GM23338 (cell line): ENCODE measurements at regions not wholly inside any gene's neighbourhood (a gene's known extent, or its start where the extent isn't known, plus 50 kb on each side); places are given as distances from the start of the nearest gene placed in this dataset.

Experiments
- ATAC-seq: fragments of 200-7000 bp; cut with Tn5 transposase; 3 replicates; pipeline ENCODE4 v1.9.1; 2020
- DNase-seq: peaks from one replicate; pipeline ENCODE4 v3.0.0-alpha.2; 2015; ENCODE audit warnings: low spot score
- H2AFZ ChIP-seq: fragments of 200-600 bp; sonication (generic); 2 replicates; pipeline ENCODE4 v1.8.0; 2016; ENCODE audit warnings: antibody characterized with exemption, mild to moderate bottlenecking, moderate library complexity
- H3F3A ChIP-seq: fragments of 200-600 bp; sonication (generic); replicated peaks from 2 replicates; pipeline ENCODE4 v1.8.0; 2017; ENCODE audit warnings: antibody characterized with exemption, mixed run types, low read depth
- H3K27ac ChIP-seq: fragments of 200-600 bp; sonication (generic); 2 replicates; pipeline ENCODE4 v1.6.1; 2016; ENCODE audit warnings: low read depth
- H3K27me3 ChIP-seq: fragments of 200-600 bp; sonication (generic); 2 replicates; pipeline ENCODE4 v1.8.0; 2016; ENCODE audit warnings: mild to moderate bottlenecking, mixed run types, moderate library complexity; ENCODE audit not compliant: insufficient read depth
- H3K36me3 ChIP-seq: fragments of 200-600 bp; sonication (generic); 2 replicates; pipeline ENCODE4 v1.8.0; 2016; ENCODE audit warnings: mild to moderate bottlenecking; ENCODE audit not compliant: insufficient read depth
- H3K4me1 ChIP-seq: fragments of 200-600 bp; sonication (generic); 2 replicates; pipeline ENCODE4 v1.8.0; 2016; ENCODE audit warnings: mild to moderate bottlenecking, moderate library complexity; ENCODE audit not compliant: insufficient read depth
- H3K4me2 ChIP-seq: fragments of 200-600 bp; sonication (generic); 2 replicates; pipeline ENCODE4 v1.7.1; 2017; ENCODE audit warnings: mixed run types
- H3K4me3 ChIP-seq: fragments of 200-600 bp; sonication (generic); 2 replicates; pipeline ENCODE4 v1.6.1; 2016; ENCODE audit warnings: mixed run types
- H3K79me2 ChIP-seq: fragments of 200-600 bp; sonication (generic); replicated peaks from 2 replicates; pipeline ENCODE4 v1.8.0; 2017; ENCODE audit warnings: mild to moderate bottlenecking; ENCODE audit not compliant: insufficient read depth
- H3K9me2 ChIP-seq: fragments of 200-600 bp; sonication (generic); 2 replicates; pipeline ENCODE4 v1.8.0; 2017; ENCODE audit not compliant: insufficient read depth
- H4K20me1 ChIP-seq: fragments of 200-600 bp; sonication (generic); replicated peaks from 2 replicates; pipeline ENCODE4 v1.8.0; 2017; ENCODE audit warnings: mild to moderate bottlenecking; ENCODE audit not compliant: insufficient read depth
- H3K27ac Mint-ChIP-seq: 2 replicates; pipeline ENCODE4 v1.8.0; 2020; ENCODE audit warnings: inconsistent platforms, mild to moderate bottlenecking, moderate library complexity, mixed read lengths
- H3K27me3 Mint-ChIP-seq: 3 replicates; pipeline ENCODE4 v1.8.0; 2022; ENCODE audit warnings: low read depth, mild to moderate bottlenecking, moderate library complexity, mixed read lengths, inconsistent platforms; ENCODE audit not compliant: insufficient read depth, poor library complexity
- H3K36me3 Mint-ChIP-seq: 3 replicates; pipeline ENCODE4 v1.8.0; 2021; ENCODE audit warnings: low read depth, mild to moderate bottlenecking, inconsistent platforms, moderate library complexity, mixed read lengths
- H3K4me1 Mint-ChIP-seq: 3 replicates; pipeline ENCODE4 v1.8.0; 2020; ENCODE audit warnings: mild to moderate bottlenecking, inconsistent platforms, mixed read lengths
- H3K4me3 Mint-ChIP-seq: 3 replicates; pipeline ENCODE4 v1.8.0; 2021; ENCODE audit warnings: moderate library complexity, mild to moderate bottlenecking, inconsistent platforms, mixed read lengths
- H3K9me3 Mint-ChIP-seq: 3 replicates; pipeline ENCODE4 v1.8.0; 2020; ENCODE audit warnings: moderate library complexity, mild to moderate bottlenecking, inconsistent platforms, mixed read lengths
- CREB1 ChIP-seq: fragments of 250-450 bp; sonication (Bioruptor Pico); IDR thresholded peaks from 2 replicates; pipeline ENCODE4 v1.5.0; 2020; ENCODE audit warnings: low read depth, mild to moderate bottlenecking, moderate library complexity
- EZH2phosphoT487 ChIP-seq: fragments of 200-600 bp; sonication (generic); IDR thresholded peaks from one replicate; pipeline ENCODE4 v1.8.1; 2018; ENCODE audit warnings: antibody characterized with exemption; ENCODE audit not compliant: unreplicated experiment
- ZNF331 ChIP-seq: fragments of 250-450 bp; sonication (Bioruptor Pico); IDR thresholded peaks from 2 replicates; pipeline ENCODE4 v1.5.0; 2020; ENCODE audit warnings: low read depth, mild to moderate bottlenecking, moderate library complexity
- TF ChIP-seq, protein P1 (sequence below): fragments of 250-450 bp; sonication (Bioruptor Pico); IDR thresholded peaks from 2 replicates; pipeline ENCODE4 v1.5.0; 2020; ENCODE audit warnings: mild to moderate bottlenecking, moderate library complexity

DNA sequence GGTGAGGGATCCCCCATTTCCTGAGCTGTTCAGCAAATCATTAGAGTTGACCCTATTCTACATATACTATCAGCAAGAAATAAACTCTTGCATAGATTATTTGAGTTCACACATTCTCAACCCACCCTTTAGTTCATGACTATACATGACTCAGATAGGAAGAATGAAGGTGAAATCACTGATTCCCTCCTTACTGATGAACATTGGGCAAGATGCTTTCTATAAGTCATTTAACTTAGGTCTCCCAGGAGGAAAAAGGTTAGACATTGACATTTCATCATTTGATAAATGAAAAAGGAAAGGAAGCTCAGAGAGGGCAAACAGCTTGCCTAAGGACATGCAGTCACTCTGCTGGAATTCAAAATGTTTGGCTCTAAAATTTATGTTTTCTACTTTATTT, 408.0 kb downstream of the TMEM182 start:
- no peaks in the 10 kb centered on the region for H3K36me3 ChIP-seq
- H3K27me3 Mint-ChIP-seq, result no peaks in the 10 kb centered on the region
- 0 out of 2 replicates have a peak, but pooled peaks cover 8% of the 10 kb centered on the region for H3K9me2 ChIP-seq
- H3K9me3 Mint-ChIP-seq, result no peaks in the 10 kb centered on the region
- H3F3A ChIP-seq, result no peaks in the 10 kb centered on the region
- ATAC-seq, result no peak
- no peaks in the 10 kb centered on the region for H3K36me3 Mint-ChIP-seq
- H2AFZ ChIP-seq, result no peak overlapping the region
- no peak overlapping the region for H3K27ac ChIP-seq
- H4K20me1 ChIP-seq, result no peaks in the 10 kb centered on the region
- peaks cover 2% of the 10 kb centered on the region for H3K4me1 ChIP-seq
- DNase-seq, result no peak
- TF ChIP-seq EZH2phosphoT487, result no peak
- TF ChIP-seq, protein P1, sequence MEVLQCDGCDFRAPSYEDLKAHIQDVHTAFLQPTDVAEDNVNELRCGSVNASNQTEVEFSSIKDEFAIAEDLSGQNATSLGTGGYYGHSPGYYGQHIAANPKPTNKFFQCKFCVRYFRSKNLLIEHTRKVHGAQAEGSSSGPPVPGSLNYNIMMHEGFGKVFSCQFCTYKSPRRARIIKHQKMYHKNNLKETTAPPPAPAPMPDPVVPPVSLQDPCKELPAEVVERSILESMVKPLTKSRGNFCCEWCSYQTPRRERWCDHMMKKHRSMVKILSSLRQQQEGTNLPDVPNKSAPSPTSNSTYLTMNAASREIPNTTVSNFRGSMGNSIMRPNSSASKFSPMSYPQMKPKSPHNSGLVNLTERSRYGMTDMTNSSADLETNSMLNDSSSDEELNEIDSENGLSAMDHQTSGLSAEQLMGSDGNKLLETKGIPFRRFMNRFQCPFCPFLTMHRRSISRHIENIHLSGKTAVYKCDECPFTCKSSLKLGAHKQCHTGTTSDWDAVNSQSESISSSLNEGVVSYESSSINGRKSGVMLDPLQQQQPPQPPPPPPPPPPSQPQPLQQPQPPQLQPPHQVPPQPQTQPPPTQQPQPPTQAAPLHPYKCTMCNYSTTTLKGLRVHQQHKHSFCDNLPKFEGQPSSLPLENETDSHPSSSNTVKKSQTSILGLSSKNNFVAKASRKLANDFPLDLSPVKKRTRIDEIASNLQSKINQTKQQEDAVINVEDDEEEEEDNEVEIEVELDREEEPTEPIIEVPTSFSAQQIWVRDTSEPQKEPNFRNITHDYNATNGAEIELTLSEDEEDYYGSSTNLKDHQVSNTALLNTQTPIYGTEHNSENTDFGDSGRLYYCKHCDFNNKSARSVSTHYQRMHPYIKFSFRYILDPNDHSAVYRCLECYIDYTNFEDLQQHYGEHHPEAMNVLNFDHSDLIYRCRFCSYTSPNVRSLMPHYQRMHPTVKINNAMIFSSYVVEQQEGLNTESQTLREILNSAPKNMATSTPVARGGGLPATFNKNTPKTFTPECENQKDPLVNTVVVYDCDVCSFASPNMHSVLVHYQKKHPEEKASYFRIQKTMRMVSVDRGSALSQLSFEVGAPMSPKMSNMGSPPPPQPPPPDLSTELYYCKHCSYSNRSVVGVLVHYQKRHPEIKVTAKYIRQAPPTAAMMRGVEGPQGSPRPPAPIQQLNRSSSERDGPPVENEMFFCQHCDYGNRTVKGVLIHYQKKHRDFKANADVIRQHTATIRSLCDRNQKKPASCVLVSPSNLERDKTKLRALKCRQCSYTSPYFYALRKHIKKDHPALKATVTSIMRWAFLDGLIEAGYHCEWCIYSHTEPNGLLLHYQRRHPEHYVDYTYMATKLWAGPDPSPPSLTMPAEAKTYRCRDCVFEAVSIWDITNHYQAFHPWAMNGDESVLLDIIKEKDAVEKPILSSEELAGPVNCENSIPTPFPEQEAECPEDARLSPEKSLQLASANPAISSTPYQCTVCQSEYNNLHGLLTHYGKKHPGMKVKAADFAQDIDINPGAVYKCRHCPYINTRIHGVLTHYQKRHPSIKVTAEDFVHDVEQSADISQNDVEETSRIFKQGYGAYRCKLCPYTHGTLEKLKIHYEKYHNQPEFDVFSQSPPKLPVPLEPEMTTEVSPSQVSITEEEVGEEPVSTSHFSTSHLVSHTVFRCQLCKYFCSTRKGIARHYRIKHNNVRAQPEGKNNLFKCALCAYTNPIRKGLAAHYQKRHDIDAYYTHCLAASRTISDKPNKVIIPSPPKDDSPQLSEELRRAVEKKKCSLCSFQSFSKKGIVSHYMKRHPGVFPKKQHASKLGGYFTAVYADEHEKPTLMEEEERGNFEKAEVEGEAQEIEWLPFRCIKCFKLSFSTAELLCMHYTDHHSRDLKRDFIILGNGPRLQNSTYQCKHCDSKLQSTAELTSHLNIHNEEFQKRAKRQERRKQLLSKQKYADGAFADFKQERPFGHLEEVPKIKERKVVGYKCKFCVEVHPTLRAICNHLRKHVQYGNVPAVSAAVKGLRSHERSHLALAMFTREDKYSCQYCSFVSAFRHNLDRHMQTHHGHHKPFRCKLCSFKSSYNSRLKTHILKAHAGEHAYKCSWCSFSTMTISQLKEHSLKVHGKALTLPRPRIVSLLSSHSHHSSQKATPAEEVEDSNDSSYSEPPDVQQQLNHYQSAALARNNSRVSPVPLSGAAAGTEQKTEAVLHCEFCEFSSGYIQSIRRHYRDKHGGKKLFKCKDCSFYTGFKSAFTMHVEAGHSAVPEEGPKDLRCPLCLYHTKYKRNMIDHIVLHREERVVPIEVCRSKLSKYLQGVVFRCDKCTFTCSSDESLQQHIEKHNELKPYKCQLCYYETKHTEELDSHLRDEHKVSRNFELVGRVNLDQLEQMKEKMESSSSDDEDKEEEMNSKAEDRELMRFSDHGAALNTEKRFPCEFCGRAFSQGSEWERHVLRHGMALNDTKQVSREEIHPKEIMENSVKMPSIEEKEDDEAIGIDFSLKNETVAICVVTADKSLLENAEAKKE (CRISPR knock-in tag), result no peak
- H3K27ac Mint-ChIP-seq, result no peak overlapping the region
- no peaks in the 10 kb centered on the region for H3K27me3 ChIP-seq
- no peak overlapping the region for H3K4me3 ChIP-seq
- no peak overlapping the region for H3K4me2 ChIP-seq
- H3K79me2 ChIP-seq, result no peaks in the 10 kb centered on the region
- peaks cover 14% of the 10 kb centered on the region for H3K4me1 Mint-ChIP-seq
- no peak overlapping the region for H3K4me3 Mint-ChIP-seq

DNA sequence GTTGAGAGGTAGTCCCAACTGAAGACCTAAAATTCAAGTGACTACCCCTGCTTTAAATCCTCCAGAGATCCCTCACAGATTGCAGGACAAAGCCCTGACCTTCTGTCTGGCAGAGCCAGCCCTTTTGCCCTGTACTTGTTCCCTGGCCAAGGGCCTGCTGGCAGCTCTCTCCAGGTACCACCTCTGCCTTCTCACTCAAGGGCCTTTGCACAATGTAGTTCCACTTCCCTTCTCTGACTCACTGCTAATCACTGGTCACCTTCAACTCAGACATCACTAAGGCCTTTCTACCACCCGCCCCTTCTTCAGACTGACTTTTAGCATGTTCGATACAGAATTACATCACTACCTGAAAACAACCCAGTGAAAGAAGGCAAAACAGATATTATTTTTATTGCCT, 411.0 kb downstream of the TMEM182 start:
- Histone ChIP-seq H3F3A (no peaks in the 10 kb centered on the region), H3K27me3 (no peaks in the 10 kb centered on the region), H3K4me2 (no peak overlapping the region), H3K27ac (no peak overlapping the region), H3K36me3 (no peaks in the 10 kb centered on the region), H4K20me1 (no peaks in the 10 kb centered on the region), H3K4me1 (no peaks in the 10 kb centered on the region), H3K79me2 (no peaks in the 10 kb centered on the region), H3K4me3 (no peak overlapping the region), H3K9me2 (0 out of 2 replicates have a peak, but pooled peaks cover 8% of the 10 kb centered on the region), H2AFZ (no peak overlapping the region)
- H3K4me1 Mint-ChIP-seq, result peaks cover 4% of the 10 kb centered on the region; the same call in 1 of the 3 replicates
- ATAC-seq (no peak), DNase-seq (no peak)
- no peak overlapping the region for H3K27ac Mint-ChIP-seq
- H3K36me3 Mint-ChIP-seq, result no peaks in the 10 kb centered on the region
- H3K4me3 Mint-ChIP-seq, result no peak overlapping the region
- H3K27me3 Mint-ChIP-seq, result peaks cover 3% of the 10 kb centered on the region
- H3K9me3 Mint-ChIP-seq, result no peaks in the 10 kb centered on the region; the same call in 2 of the 3 replicates
- TF ChIP-seq ZNF331 (no peak), CREB1 (no peak)
- TF ChIP-seq, protein P1 (CRISPR knock-in tag), result no peak
